ENCODE measurements at regions not wholly inside any gene's neighbourhood (a gene's known extent, or its start where the extent isn't known, plus 50 kb on each side); places are given as distances from the start of the nearest gene placed in this dataset.

- TF ChIP-seq PRDM10 (IDR thresholded peaks at IDR 0.05; ENCODE audit: partially characterized antibody) (no peak), ZSCAN29 (IDR thresholded peaks at IDR 0.05) (no peak), CTCF (IDR thresholded peaks at IDR 0.05 in 2 of 3, conservative IDR thresholded peaks at IDR 0.05 in 1 of 3; ENCODE audit: insufficient read depth in 2 of 3, low read depth in 1 of 3, low read length in 3 of 3) (no peak), GTF2F1 (IDR thresholded peaks at IDR 0.05; ENCODE audit: low read depth, low read length) (no peak), YY1 (IDR thresholded peaks at IDR 0.05; ENCODE audit: borderline replicate concordance in 1 of 3, control insufficient read depth in 1 of 3, extremely low read depth in 1 of 3, insufficient read depth in 3 of 3, insufficient read length in 1 of 3, insufficient replicate concordance in 2 of 3, low read depth in 1 of 3, low read length in 2 of 3) (no peak), FOXM1 (IDR thresholded peaks at IDR 0.05; ENCODE audit: low read depth) (no peak), FOXM1 (CRISPR knock-in tag; IDR thresholded peaks at IDR 0.05; ENCODE audit: low read depth) (no peak), RAD21 (CRISPR knock-in tag; conservative IDR thresholded peaks at IDR 0.05 in 1 of 2, IDR thresholded peaks at IDR 0.05 in 1 of 2) (no peak)
These were observed 782.4 kb upstream of the ROBO1 start for GRCh38 chr3:80550174-80550573.

Measured in K562 (cell line).